Osteocyte (in vitro differentiated cells): ENCODE measurements at regions not wholly inside any gene's neighbourhood (a gene's known extent, or its start where the extent isn't known, plus 50 kb on each side); places are given as distances from the start of the nearest gene placed in this dataset.

Experiments used
- DNase-seq: peaks from one replicate; pipeline ENCODE4 v3.0.0; 2021; ENCODE audit warnings: mixed read lengths; ENCODE audit not compliant: unreplicated experiment; ENCODE audit errors: extremely low spot score
- H3K27ac Mint-ChIP-seq: one replicate; pipeline ENCODE4 v1.8.0; 2021; ENCODE audit warnings: mild to moderate bottlenecking, mixed read lengths; ENCODE audit not compliant: unreplicated experiment
- H3K27me3 Mint-ChIP-seq: one replicate; pipeline ENCODE4 v1.8.0; 2021; ENCODE audit warnings: mixed read lengths; ENCODE audit not compliant: unreplicated experiment
- H3K36me3 Mint-ChIP-seq: one replicate; pipeline ENCODE4 v1.8.0; 2021; ENCODE audit warnings: mixed read lengths; ENCODE audit not compliant: unreplicated experiment
- H3K4me1 Mint-ChIP-seq: one replicate; pipeline ENCODE4 v1.8.0; 2021; ENCODE audit warnings: mixed read lengths; ENCODE audit not compliant: unreplicated experiment
- H3K4me3 Mint-ChIP-seq: one replicate; pipeline ENCODE4 v1.8.0; 2021; ENCODE audit warnings: mild to moderate bottlenecking, moderate library complexity, mixed read lengths; ENCODE audit not compliant: unreplicated experiment
- H3K9me3 Mint-ChIP-seq: one replicate; pipeline ENCODE4 v1.8.0; 2021; ENCODE audit warnings: mixed read lengths; ENCODE audit not compliant: unreplicated experiment
- CTCF ChIP-seq: fragments of 200-600 bp; sonication (generic); IDR thresholded peaks from 2 replicates; pipeline ENCODE4 v1.5.0; 2021; ENCODE audit warnings: antibody characterized with exemption, mild to moderate bottlenecking, moderate library complexity

- Mint-ChIP-seq H3K4me3 (no peak overlapping the region), H3K27ac (no peak overlapping the region), H3K4me1 (peaks cover 21% of the 10 kb centered on the region), H3K27me3 (peaks cover 1% of the 10 kb centered on the region), H3K9me3 (no peaks in the 10 kb centered on the region), H3K36me3 (no peaks in the 10 kb centered on the region)
- no peak for DNase-seq
- peak; percentile 81 for TF ChIP-seq CTCF
These were observed 106.2 kb upstream of the NAV3 start for GRCh38 chr12:77724367-77724957.

- H3K9me3 Mint-ChIP-seq: peaks cover 8% of the 10 kb centered on the region
- TF ChIP-seq CTCF: no peak
These were observed 107.4 kb upstream of the NAV3 start for GRCh38 chr12:77723308-77723707.

GRCh38 chr12:77722536-77722935, 108.2 kb upstream of the NAV3 start:
- Mint-ChIP-seq H3K27ac (no peak overlapping the region), H3K27me3 (peaks cover 15% of the 10 kb centered on the region), H3K9me3 (peaks cover 15% of the 10 kb centered on the region), H3K4me1 (peaks cover 24% of the 10 kb centered on the region), H3K4me3 (no peak overlapping the region), H3K36me3 (no peaks in the 10 kb centered on the region)
- no peak for DNase-seq
- TF ChIP-seq CTCF: no peak

More at GRCh38 chr12:77723308-77723707, 107.4 kb upstream of the NAV3 start:
- H3K27ac Mint-ChIP-seq: no peak overlapping the region
- H3K27me3 Mint-ChIP-seq: peaks cover 9% of the 10 kb centered on the region
- H3K4me3 Mint-ChIP-seq: no peak overlapping the region
- DNase-seq: no peak
- H3K36me3 Mint-ChIP-seq: no peaks in the 10 kb centered on the region
- peaks cover 24% of the 10 kb centered on the region for H3K4me1 Mint-ChIP-seq

GRCh38 chr12:77720258-77720657, 110.4 kb upstream of the NAV3 start:
- Mint-ChIP-seq H3K4me3 (no peak overlapping the region), H3K27ac (no peak overlapping the region), H3K27me3 (peaks cover 23% of the 10 kb centered on the region), H3K9me3 (peaks cover 15% of the 10 kb centered on the region), H3K4me1 (peaks cover 10% of the 10 kb centered on the region), H3K36me3 (no peaks in the 10 kb centered on the region)
- TF ChIP-seq CTCF: no peak
- DNase-seq: no peak

GRCh38 chr12:77710209-77710608, 120.5 kb upstream of the NAV3 start:
- H3K27ac Mint-ChIP-seq: no peak overlapping the region
- no peaks in the 10 kb centered on the region for H3K36me3 Mint-ChIP-seq
- H3K9me3 Mint-ChIP-seq: no peaks in the 10 kb centered on the region
- no peak for TF ChIP-seq CTCF
- H3K4me3 Mint-ChIP-seq: no peak overlapping the region
- DNase-seq: no peak
- peaks cover 45% of the 10 kb centered on the region for H3K27me3 Mint-ChIP-seq
- no peaks in the 10 kb centered on the region for H3K4me1 Mint-ChIP-seq
